ENCODE measurements at regions not wholly inside any gene's neighbourhood (a gene's known extent, or its start where the extent isn't known, plus 50 kb on each side); places are given as distances from the start of the nearest gene placed in this dataset.

- Mint-ChIP-seq H3K9me3 (no peaks in the 10 kb centered on the region), H3K36me3 (ENCODE audit: low read depth) (no peaks in the 10 kb centered on the region), H3K4me3 (no peak overlapping the region), H3K4me1 (peaks cover 14% of the 10 kb centered on the region; the same call in 2 of the 3 replicates), H3K27me3 (ENCODE audit: insufficient read depth, low read depth, poor library complexity) (peaks cover 5% of the 10 kb centered on the region), H3K27ac (no peak overlapping the region)
- no peak overlapping the region for H3K4me2 ChIP-seq
- H3K27ac ChIP-seq (ENCODE audit: low read depth), result no peak overlapping the region
- H3K9me2 ChIP-seq (ENCODE audit: insufficient read depth), result 0 out of 2 replicates have a peak, but pooled peaks cover 6% of the 10 kb centered on the region
- DNase-seq (ENCODE audit: low spot score) (no peak), ATAC-seq (no peak)
- no peaks in the 10 kb centered on the region for H4K20me1 ChIP-seq (replicated peaks; ENCODE audit: insufficient read depth)
- H3K4me3 ChIP-seq, result no peak overlapping the region
- no peaks in the 10 kb centered on the region; the same call in 1 of the 2 replicates for H3K4me1 ChIP-seq (ENCODE audit: insufficient read depth)
- no peaks in the 10 kb centered on the region for H3K27me3 ChIP-seq (ENCODE audit: insufficient read depth)
- TF ChIP-seq STAT1 (IDR thresholded peaks at IDR 0.05; ENCODE audit: unreplicated experiment) (no peak), ETS1 (IDR thresholded peaks at IDR 0.05) (no peak), NANOG (IDR thresholded peaks at IDR 0.05; ENCODE audit: borderline replicate concordance) (no peak), ZNF331 (CRISPR knock-in tag; IDR thresholded peaks at IDR 0.05; ENCODE audit: low read depth) (no peak), ZNF462 (CRISPR knock-in tag; IDR thresholded peaks at IDR 0.05) (no peak), EZH2phosphoT487 (IDR thresholded peaks at IDR 0.05; ENCODE audit: unreplicated experiment) (no peak), CTCF (conservative IDR thresholded peaks at IDR 0.05; ENCODE audit: low read depth in 2 of 2) (no peak), POLR2AphosphoS5 (IDR thresholded peaks at IDR 0.05; ENCODE audit: low read depth) (no peak), REST (IDR thresholded peaks at IDR 0.05; ENCODE audit: unreplicated experiment) (no peak), CREB1 (CRISPR knock-in tag; IDR thresholded peaks at IDR 0.05; ENCODE audit: low read depth) (no peak), JUNB (IDR thresholded peaks at IDR 0.05; ENCODE audit: unreplicated experiment) (no peak), ZNF114 (CRISPR knock-in tag; IDR thresholded peaks at IDR 0.05) (no peak)
- no peak overlapping the region for H2AFZ ChIP-seq
- no peaks in the 10 kb centered on the region for H3K79me2 ChIP-seq (replicated peaks; ENCODE audit: insufficient read depth)
- no peaks in the 10 kb centered on the region for H3F3A ChIP-seq (replicated peaks; ENCODE audit: low read depth)
- H3K36me3 ChIP-seq (ENCODE audit: insufficient read depth), result no peaks in the 10 kb centered on the region
Observed at GRCh38 chr21:15631342-15631741, 98.4 kb upstream of the USP25 start.

Data from GM23338 (cell line).